ENCODE measurements at regions not wholly inside any gene's neighbourhood (a gene's known extent, or its start where the extent isn't known, plus 50 kb on each side); places are given as distances from the start of the nearest gene placed in this dataset.

GRCh38 chr2:121159291-121160071, 125.5 kb downstream of the TFCP2L1 start:
- no peak for DNase-seq (ENCODE audit: low read depth in 2 of 2)

- DNase-seq (ENCODE audit: low read depth in 2 of 2), result no peak
Measured at GRCh38 chr2:121160366-121160765, 124.6 kb downstream of the TFCP2L1 start.

GRCh38 chr2:121161272-121161671, 123.7 kb downstream of the TFCP2L1 start:
- DNase-seq (ENCODE audit: low read depth in 2 of 2), result no peak

GRCh38 chr2:121162893-121163292, 122.1 kb downstream of the TFCP2L1 start:
- no peak for DNase-seq (ENCODE audit: low read depth in 2 of 2)

GRCh38 chr2:121164042-121164441, 121.0 kb downstream of the TFCP2L1 start:
- DNase-seq (ENCODE audit: low read depth in 2 of 2), result no peak

GRCh38 chr2:121165038-121165542, 119.9 kb downstream of the TFCP2L1 start:
- DNase-seq (ENCODE audit: low read depth in 2 of 2), result no peak
